Activated naive CD4-positive, alpha-beta T cell treated with anti-CD3 and anti-CD28 coated beads, Interleukin-2, amount 50 U/mL, for 72 hours (primary cell): ENCODE measurements at regions not wholly inside any gene's neighbourhood (a gene's known extent, or its start where the extent isn't known, plus 50 kb on each side); places are given as distances from the start of the nearest gene placed in this dataset.
"Not testable (repeated sequence)": the region's sequence is repeated elsewhere in the genome, so short reads cannot be mapped to it uniquely, and the experiment has no call there.

Source experiments
- ATAC-seq, 2 donors: fragments of 150-1000 bp; cut with Tn5 transposase; 2 replicates each; pipeline ENCODE4 v1.10.0; 2021; ENCODE audit warnings: mild to moderate bottlenecking in 2 of 2, moderate library complexity in 2 of 2
- DNase-seq, 2 donors: peaks; one replicate each; pipeline ENCODE4 v3.0.0; 2021 to 2022; ENCODE audit warnings: low spot score in 2 of 2
- H3K27ac Mint-ChIP-seq, 2 donors: one replicate each; pipeline ENCODE4 v1.8.0; 2022; ENCODE audit warnings: mild to moderate bottlenecking in 2 of 2, mixed read lengths in 2 of 2
- H3K36me3 Mint-ChIP-seq, 2 donors: one replicate each; pipeline ENCODE4 v1.8.0; 2022; ENCODE audit warnings: mixed read lengths in 2 of 2
- H3K9me3 Mint-ChIP-seq, 2 donors: one replicate each; pipeline ENCODE4 v1.8.0; 2022; ENCODE audit warnings: mixed read lengths in 2 of 2

DNA sequence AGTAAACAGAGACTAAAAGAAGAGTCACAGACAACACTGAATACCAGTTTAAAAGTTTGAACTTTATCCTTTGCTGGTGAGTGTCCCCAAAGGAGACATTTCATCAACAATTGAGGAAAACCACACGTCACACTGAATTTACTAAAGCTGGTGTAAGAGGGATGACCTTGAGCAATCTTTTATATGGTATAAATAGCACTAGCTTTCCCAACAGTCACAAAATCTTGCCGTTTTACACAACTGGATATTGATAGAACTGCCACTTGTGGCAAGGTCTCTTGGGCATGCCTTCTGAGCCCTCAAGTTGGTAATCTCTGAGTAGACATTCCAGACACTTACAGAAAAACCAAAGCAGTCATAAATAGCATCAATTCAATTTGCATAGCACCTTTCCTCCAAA is 311.5 kb upstream of the TARS1 start:
- ATAC-seq (no peak), DNase-seq (no peak)
- Mint-ChIP-seq H3K27ac (no peak overlapping the region), H3K9me3 (peaks cover 20 to 26% of the 10 kb centered on the region in 2 donors), H3K36me3 (no peaks in the 10 kb centered on the region)

DNA sequence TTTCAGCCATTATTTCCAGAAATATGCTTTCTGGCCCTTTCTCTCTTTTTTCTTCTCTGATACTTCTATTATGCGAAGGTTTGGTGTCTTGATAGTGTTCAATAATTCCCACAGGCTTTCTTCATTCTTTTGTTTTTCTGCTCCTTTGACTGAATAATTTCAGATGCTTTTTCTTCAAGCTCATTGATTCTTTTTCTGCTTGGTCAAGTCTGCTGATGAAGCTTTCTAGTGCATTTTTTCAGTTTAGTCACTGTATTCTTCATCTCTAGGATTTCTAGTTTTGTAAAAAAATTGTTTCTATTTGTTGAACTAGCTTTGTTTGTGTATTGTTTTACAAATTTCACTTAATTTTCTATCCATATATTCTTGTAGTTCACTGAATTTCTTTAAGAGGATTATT is 304.0 kb upstream of the TARS1 start:
- DNase-seq (no peak), ATAC-seq (no peak)
- Mint-ChIP-seq H3K36me3 (peaks cover 0 to 17% of the 10 kb centered on the region in 2 donors), H3K27ac (no peak overlapping the region), H3K9me3 (peaks cover 33 to 36% of the 10 kb centered on the region in 2 donors)

DNA sequence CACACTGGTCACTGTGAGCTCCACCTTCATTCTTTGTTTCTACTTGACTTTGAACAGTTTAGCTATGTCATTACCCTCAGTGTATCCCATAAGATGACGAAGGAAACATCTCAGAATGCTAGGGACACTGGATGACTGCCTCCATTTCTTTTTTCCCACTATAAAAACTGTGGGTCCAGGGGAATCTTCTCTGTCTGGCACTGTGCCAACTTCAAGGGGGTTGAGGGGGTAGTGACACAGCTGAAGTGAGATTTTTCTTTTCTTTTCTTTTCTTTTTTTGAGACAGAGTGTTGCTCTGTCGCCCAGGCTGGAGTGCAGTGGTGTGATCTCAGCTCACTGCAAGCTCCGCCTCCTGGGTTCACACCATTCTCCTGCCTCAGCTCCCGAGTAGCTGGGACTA is 302.6 kb upstream of the TARS1 start:
- H3K27ac Mint-ChIP-seq, DNase-seq, ATAC-seq: not testable (repeated sequence)
- Mint-ChIP-seq H3K36me3 (peaks cover 0 to 17% of the 10 kb centered on the region in 2 donors), H3K9me3 (peaks cover 25 to 33% of the 10 kb centered on the region in 2 donors)

DNA sequence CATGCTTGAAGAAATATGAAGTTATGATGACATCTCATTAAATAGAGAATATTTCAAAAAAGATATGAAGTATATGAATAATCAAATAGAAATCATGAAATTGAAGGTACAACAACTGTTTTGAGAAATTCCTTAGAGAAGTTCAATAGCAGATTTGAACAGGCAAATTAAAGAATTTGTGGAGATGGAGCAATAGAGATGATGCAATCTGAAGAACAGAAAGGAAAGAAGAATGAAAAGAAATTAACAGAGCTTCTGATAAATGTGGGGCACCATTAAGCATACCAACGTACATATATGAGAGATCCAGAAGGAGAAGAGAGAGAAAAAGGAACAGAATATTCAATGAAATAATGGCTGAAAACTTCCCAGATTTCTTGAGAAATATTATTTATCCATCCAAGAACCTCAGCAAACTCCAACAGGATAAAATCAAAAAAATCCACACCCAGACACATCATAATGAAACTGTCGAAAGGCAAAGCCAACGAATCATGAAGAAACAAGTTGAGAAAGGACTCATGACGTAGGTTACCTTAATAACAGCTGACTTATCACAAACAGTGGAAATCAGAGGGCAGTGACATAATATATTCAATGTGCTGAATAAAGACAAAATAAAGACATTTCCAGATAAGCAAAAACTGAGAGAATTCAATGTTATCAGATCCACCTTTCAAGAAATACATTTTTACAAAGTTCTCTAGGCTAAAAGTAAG is 297.2 kb upstream of the TARS1 start:
- no peak for DNase-seq
- no peak for ATAC-seq
- Mint-ChIP-seq H3K36me3 (no peaks in the 10 kb centered on the region), H3K27ac (no peak overlapping the region), H3K9me3 (peaks cover 0 to 21% of the 10 kb centered on the region in 2 donors)

DNA sequence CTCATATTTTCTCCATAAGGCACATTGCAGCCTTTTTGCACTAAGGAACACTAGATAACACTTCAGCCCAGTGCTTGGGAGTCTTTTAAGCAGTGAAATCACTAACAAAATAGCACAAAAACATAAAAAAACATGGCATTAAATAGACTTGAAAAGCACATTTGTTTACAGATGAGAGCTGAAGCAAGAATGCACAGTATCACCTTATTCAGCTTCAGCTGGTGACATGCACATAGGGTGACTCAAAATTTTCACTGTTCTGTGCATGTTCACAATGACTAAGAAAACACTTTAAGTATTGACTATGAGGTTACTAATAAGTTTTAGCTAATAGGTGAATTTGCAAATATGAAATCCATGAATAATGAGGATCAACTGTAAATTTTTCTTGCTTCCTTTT is 293.9 kb upstream of the TARS1 start:
- no peak for DNase-seq
- Mint-ChIP-seq H3K36me3 (no peaks in the 10 kb centered on the region), H3K27ac (no peak overlapping the region), H3K9me3 (peaks cover 0 to 23% of the 10 kb centered on the region in 2 donors)
- no peak for ATAC-seq

DNA sequence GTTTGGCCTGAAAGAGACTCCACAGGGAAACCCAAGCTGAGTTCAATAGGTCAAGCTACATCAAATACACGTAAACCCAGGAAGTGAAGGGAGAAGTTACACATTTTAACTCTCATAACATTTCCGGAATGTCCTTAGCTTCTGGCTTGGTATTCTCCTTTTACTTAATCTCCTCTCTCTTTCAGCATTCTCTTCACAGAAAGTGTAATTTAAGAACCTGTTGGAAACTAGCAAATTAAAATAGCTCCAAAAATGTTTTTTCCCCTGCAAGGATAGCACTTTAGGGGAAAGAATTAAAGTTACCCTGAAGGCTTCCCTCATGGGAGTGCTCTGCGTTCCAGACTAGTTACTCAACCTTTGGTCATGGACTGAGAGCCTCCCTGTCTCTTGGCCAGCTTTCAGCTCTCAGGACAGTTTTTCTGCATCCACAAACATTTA is 292.7 kb upstream of the TARS1 start:
- no peak overlapping the region for H3K27ac Mint-ChIP-seq
- DNase-seq (no peak), ATAC-seq (no peak)
- H3K36me3 Mint-ChIP-seq: no peaks in the 10 kb centered on the region
- H3K9me3 Mint-ChIP-seq: peaks cover 0 to 23% of the 10 kb centered on the region in 2 donors

DNA sequence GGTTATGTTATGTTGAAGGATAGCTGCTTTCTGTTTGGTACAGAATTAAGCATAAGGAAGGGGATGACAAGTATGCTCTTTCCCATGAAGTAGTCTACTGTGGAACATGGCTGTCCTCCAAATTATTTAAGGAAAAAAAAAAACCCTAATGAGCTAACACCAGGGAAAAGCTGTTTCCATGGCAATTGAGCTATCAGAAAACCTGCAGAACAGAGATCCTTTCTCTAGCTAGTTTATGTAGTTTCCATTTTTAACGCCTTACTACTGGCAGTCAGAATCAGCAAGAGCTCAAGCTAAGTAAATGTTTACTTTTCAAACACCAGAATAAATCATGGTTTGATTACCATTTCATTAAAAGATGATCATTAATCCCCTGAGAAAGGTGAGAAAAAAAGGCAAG is 287.4 kb upstream of the TARS1 start:
- peaks cover 5 to 13% of the 10 kb centered on the region in 2 donors for H3K9me3 Mint-ChIP-seq
- no peak overlapping the region for H3K27ac Mint-ChIP-seq
- no peaks in the 10 kb centered on the region for H3K36me3 Mint-ChIP-seq

DNA sequence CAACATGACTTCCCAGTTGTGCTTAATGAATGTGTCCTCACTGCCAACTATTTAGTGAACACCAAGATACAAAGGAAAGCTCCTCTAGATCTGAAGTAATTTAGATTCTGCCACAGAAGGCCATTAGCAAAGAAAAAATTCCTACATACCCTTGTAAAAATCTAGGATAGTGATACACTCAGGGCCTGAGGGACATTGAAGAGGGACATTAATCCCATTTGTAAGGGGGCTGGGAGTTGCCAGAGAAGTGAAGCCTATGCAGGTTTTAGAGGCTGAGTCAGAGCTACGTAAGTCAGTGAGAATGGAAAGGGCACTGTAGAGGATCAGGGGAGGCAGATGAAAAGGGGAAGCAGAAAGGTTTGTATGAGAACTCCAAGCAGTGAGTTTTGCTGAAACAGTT is 286.9 kb upstream of the TARS1 start:
- ATAC-seq: no peak
- no peak overlapping the region for H3K27ac Mint-ChIP-seq
- no peaks in the 10 kb centered on the region for H3K36me3 Mint-ChIP-seq

More for the DNA sequence above, 287.4 kb upstream of the TARS1 start:
- ATAC-seq: no peak
- no peak for DNase-seq

DNA sequence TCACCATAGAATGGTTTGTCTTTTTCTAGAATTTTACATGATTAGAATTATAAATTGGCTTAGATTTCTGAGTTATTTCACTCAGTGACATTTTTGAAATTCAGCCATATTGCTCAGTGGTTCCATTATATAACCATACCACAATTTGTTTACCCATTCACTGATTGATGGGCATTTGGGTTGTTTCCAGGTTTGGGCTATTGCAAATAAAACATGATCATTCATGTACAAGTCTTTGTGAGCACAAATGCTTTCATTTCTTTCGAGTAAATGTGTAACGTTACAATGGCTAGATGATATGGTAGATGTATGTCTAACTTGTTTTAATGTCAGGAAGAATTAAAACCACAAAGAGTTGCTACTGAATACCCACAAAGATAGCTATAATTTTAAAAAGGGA is 279.9 kb upstream of the TARS1 start:
- DNase-seq (no peak), ATAC-seq (no peak)
- Mint-ChIP-seq H3K36me3 (peaks cover 0 to 3% of the 10 kb centered on the region in 2 donors), H3K27ac (no peak overlapping the region), H3K9me3 (peaks cover 3 to 17% of the 10 kb centered on the region in 2 donors)

More for the DNA sequence above, 286.9 kb upstream of the TARS1 start:
- peaks cover 5 to 8% of the 10 kb centered on the region in 2 donors for H3K9me3 Mint-ChIP-seq
- no peak for DNase-seq

DNA sequence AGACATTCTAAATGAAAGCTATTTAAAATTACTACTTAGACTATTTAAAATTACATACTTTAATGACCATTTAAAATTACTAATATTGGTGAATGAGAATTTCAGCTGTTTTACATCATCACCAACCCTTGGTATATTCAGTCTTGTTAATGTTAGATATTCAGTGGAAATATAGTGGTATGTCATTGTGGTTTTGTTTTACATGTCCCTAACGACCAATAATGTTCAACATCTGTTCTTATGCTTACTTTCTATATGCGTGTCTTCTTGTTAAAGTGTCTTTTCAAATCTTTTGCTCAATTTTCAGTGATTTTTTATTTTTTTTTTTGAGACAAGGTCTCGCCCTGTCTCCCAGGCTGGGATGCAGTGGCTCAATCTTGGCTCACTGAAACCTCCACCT is 279.3 kb upstream of the TARS1 start:
- peaks cover 8 to 18% of the 10 kb centered on the region in 2 donors for H3K9me3 Mint-ChIP-seq
- no peak for ATAC-seq
- peaks cover 0 to 9% of the 10 kb centered on the region in 2 donors for H3K36me3 Mint-ChIP-seq
- no peak overlapping the region for H3K27ac Mint-ChIP-seq
- DNase-seq: no peak

DNA sequence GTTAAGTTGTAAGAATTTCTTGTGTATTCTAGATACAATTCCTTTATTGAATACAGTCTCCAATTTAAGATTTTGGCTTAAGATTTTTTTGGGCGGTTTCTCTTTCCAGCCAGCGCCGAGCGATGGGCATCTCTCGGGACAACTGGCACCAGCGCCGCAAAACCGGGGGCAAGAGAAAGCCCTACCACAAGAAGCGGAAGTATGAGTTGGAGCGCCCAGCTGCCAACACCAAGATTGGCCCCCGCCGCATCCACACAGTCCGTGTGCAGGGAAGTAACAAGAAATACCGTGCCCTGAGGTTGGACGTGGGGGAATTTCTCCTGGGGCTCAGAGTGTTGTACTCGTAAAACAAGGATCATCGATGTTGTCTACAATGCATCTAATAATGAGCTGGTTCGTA is 278.7 kb upstream of the TARS1 start:
- H3K9me3 Mint-ChIP-seq: peaks cover 8 to 18% of the 10 kb centered on the region in 2 donors
- no peak for DNase-seq
- no peak for ATAC-seq
- no peak overlapping the region for H3K27ac Mint-ChIP-seq
- H3K36me3 Mint-ChIP-seq: peaks cover 0 to 10% of the 10 kb centered on the region in 2 donors

DNA sequence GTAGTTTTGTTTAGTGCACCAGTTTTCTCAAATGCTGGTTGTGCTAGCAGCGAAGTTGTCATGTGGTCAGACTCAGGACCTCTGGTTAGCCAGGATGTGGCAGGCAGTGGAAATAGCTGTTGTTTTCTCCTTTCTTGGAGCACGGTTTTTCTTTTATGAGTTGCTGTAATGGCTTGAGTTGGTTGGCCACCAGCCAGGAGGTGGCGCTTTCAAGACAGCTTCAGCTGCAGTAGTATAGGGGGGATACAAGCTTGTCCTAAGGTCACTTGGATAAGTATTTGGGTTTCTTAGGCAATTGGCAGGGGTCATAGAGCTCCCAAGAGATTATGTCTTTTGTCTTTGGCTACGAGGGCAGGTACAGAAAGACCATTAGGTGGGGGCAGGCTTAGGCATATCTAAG is 274.2 kb upstream of the TARS1 start:
- H3K27ac Mint-ChIP-seq: no peak overlapping the region

DNA sequence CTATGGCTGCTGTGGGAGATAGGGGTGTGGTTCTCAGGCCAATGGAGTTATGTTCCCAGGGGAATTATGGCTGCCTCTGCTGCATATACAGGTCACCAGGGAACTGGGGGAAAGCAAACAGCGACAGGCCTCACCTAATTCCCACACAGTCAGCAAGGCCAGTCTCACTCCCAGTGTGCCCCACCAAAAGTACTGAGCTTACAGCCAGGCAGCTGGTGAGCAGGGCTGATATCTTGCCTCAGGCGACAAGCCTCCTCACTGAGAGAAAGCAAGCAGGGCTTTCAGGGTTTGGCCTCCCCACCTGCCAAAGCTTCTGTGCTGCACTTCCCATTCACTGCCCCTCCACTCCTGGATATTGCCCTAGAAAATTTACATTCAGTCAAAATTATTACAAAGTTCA is 273.8 kb upstream of the TARS1 start:
- peaks cover 13 to 22% of the 10 kb centered on the region in 2 donors for H3K36me3 Mint-ChIP-seq
- DNase-seq (no peak), ATAC-seq (no peak)
- peaks cover 19 to 32% of the 10 kb centered on the region in 2 donors for H3K9me3 Mint-ChIP-seq
- H3K27ac Mint-ChIP-seq: no peak overlapping the region

More for the DNA sequence above, 274.2 kb upstream of the TARS1 start:
- H3K9me3 Mint-ChIP-seq: peaks cover 19 to 32% of the 10 kb centered on the region in 2 donors
- no peak for DNase-seq
- ATAC-seq: no peak
- H3K36me3 Mint-ChIP-seq: peaks cover 13 to 22% of the 10 kb centered on the region in 2 donors

DNA sequence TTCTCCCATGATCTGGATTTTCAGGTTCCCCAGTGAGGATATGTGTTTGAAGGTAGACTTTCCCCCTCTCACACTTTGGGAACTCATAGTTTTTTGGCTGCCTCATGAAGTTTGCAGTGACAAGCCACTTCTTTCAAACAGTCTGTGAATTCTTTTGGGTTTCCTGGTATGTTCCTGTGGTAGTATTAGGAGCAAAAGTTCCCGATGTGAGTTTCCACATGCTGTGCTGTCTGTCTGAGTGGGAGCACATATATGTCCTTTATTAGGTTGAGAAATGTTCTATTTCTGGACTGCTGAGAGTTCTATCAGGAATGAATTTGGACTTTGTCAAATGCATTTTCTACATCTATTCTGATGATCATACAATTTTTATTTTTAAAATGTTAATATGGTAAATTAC is 273.2 kb upstream of the TARS1 start:
- peaks cover 19 to 32% of the 10 kb centered on the region in 2 donors for H3K9me3 Mint-ChIP-seq

DNA sequence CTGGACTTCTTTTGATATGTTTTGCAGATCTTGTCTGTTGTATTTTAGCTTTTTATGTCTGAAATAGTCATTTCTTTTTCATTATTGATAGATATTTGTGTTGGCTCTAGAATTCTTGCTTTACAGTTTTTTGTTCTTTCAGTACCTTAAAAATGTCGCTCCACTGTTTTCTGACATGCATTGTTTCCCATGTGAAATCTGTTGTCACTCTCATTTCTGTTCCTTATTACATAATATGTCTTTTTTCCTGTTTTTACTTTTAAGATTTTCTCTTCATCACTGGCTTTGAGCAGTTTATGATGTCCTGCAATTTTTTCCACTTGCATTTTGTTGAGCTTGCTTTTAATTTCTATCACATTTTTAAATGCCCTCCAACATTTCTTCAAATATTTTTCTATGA is 270.4 kb upstream of the TARS1 start:
- ATAC-seq (no peak), DNase-seq (no peak)
- Mint-ChIP-seq H3K36me3 (peaks cover 13 to 22% of the 10 kb centered on the region in 2 donors), H3K27ac (no peak overlapping the region), H3K9me3 (peaks cover 19 to 32% of the 10 kb centered on the region in 2 donors)

More for the DNA sequence above, 273.2 kb upstream of the TARS1 start:
- no peak overlapping the region for H3K27ac Mint-ChIP-seq
- no peak for DNase-seq
- H3K36me3 Mint-ChIP-seq: peaks cover 13 to 22% of the 10 kb centered on the region in 2 donors
- ATAC-seq: no peak

DNA sequence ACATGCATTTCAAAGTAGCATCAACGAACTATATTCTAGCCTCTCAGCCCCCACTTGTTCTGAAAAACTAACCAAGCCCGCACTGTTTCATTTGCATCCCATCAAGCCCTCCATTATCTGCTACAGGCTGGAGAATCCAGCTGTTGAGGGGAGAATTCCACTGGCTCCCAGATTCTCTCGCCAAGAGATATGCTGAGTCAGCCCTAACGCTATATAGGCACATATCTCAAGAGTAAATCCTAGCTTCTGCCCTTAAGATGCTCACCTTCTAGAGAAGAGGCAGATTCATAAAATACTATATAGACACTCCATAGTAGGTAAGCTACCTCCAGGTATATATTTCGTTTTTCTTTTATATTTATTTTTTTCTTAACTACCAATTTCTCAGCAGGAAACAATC is 266.4 kb upstream of the TARS1 start:
- H3K27ac Mint-ChIP-seq: no peak overlapping the region
- ATAC-seq: no peak
- H3K36me3 Mint-ChIP-seq: peaks cover 8 to 13% of the 10 kb centered on the region in 2 donors
- no peak for DNase-seq
- H3K9me3 Mint-ChIP-seq: peaks cover 11 to 18% of the 10 kb centered on the region in 2 donors

DNA sequence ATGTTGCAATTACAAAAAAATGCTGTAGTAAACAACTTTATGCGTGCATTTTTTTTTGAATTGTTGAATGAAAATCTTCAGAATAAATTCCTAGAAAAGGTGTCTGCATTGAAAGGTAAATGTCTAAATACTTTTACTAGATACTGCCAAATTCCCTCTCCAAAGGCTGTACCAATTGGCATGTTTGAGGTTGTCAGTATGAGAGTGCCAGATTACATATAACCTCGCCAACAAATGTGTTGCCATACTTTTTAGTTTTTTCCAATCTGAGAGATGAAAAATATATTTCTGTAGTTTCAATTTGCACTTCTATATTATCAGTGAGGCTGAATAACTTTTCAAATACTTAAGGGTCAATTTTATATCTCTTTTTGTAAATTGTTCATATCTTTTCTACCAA is 261.5 kb upstream of the TARS1 start:
- Mint-ChIP-seq H3K36me3 (no peaks in the 10 kb centered on the region), H3K27ac (no peak overlapping the region), H3K9me3 (no peaks in the 10 kb centered on the region)
- DNase-seq (no peak), ATAC-seq (no peak)

DNA sequence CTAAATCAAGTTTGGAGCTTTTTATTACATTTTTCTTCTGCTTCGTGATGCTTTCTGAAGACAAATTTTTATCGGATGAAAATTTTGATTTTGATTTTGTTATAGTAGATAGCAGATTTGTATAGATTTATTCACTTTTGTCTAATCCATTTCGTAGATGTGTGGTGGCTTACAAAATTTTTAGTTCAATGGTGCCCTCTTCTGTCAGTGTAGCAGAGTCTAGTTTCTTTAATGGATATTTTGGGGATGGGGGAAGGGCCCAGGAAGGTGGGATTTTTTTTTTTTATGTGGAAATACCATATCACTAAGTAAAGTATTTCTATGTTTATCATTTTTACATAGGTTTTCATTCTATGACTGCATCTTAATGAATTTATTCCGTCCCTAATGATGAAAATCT is 259.9 kb upstream of the TARS1 start:
- ATAC-seq: no peak
- Mint-ChIP-seq H3K9me3 (no peaks in the 10 kb centered on the region), H3K36me3 (no peaks in the 10 kb centered on the region), H3K27ac (no peak overlapping the region)
- DNase-seq: no peak
